Heart left ventricle (tissue), 16 donors: ENCODE measurements at regions not wholly inside any gene's neighbourhood (a gene's known extent, or its start where the extent isn't known, plus 50 kb on each side); places are given as distances from the start of the nearest gene placed in this dataset.

ENCODE experiments used
- ATAC-seq, 4 donors: fragments of 200-7000 bp; cut with Tn5 transposase; one replicate each; pipeline ENCODE4 v1.9.1; 2020 to 2022; ENCODE audit warnings: moderate library complexity in 4 of 4, mild to moderate bottlenecking in 3 of 4, moderate number of reproducible peaks in 1 of 4
- DNase-seq, 5 donors: peaks; one replicate each; pipeline ENCODE4 v3.0.0-alpha.2; 2020
- H3K27ac ChIP-seq, 12 donors: fragments of 200-600 bp; sonication (generic) in 4 of 12; one replicate each; pipeline versions ENCODE4 v1.5.0 to v1.8.0; 2016 to 2022; ENCODE audit warnings: mild to moderate bottlenecking in 2 of 12
- H3K27me3 ChIP-seq, 9 donors: fragments of 200-600 bp; sonication (generic) in 2 of 9; one replicate each; pipeline versions ENCODE4 v1.5.1 to v1.8.0; 2016 to 2022; ENCODE audit warnings: mild to moderate bottlenecking in 3 of 9
- H3K36me3 ChIP-seq, 9 donors: fragments of 200-600 bp; sonication (generic) in 2 of 9; one replicate each; pipeline versions ENCODE4 v1.5.0 to v1.8.0; 2018 to 2022; ENCODE audit warnings: mild to moderate bottlenecking in 2 of 9
- H3K4me1 ChIP-seq, 12 donors: fragments of 200-600 bp; sonication (generic) in 4 of 12; one replicate each; pipeline versions ENCODE4 v1.5.0 to v1.8.0; 2016 to 2022; ENCODE audit warnings: mild to moderate bottlenecking in 3 of 12
- H3K4me3 ChIP-seq, 12 donors: fragments of 200-600 bp; sonication (generic) in 4 of 12; one replicate each; pipeline versions ENCODE4 v1.5.0 to v1.8.0; 2017 to 2022; ENCODE audit warnings: mild to moderate bottlenecking in 9 of 12, moderate library complexity in 4 of 12
- H3K9me3 ChIP-seq, 12 donors: fragments of 200-600 bp; sonication (generic) in 4 of 12; one replicate each; pipeline versions ENCODE4 v1.5.0 to v1.8.0; 2016 to 2022; ENCODE audit warnings: mild to moderate bottlenecking in 1 of 12
- CTCF ChIP-seq, 12 donors: fragments of 200-600 bp; sonication (generic) in 4 of 12; IDR thresholded peaks; one replicate each; pipeline versions ENCODE4 v1.5.0 to v1.8.0; 2018 to 2022; ENCODE audit warnings: antibody characterized with exemption in 12 of 12, mild to moderate bottlenecking in 5 of 12
- POLR2A ChIP-seq, 2 donors: fragments of 450-650 bp; IDR thresholded peaks; one replicate each; pipeline ENCODE4 v1.6.1; 2017; ENCODE audit warnings: antibody characterized with exemption in 2 of 2, mild to moderate bottlenecking in 2 of 2, moderate library complexity in 2 of 2
- WGBS, 4 donors: extraction: QIAGEN DNeasy Blood & Tissue Kit in 2 of 4; methylation state at CpG; one replicate each; pipeline versions ENCODE4 v1.1.5 to v1.1.7; 2013 to 2018; 5-methylcytosine and 5-hydroxymethylcytosine counted together
- intact Hi-C, 10 donors: fragments of 100-400 bp; cut with DNase I; formaldehyde crosslinking; loops; one replicate each; pipeline versions ENCODE4 v1.11.1 to v1.14.2; 2022
- donor health status: ischemic (EF 13 %, LVEDD 7.1; RV severe dilation, severe dysfunction).
- donor health status: healthy with polysubstance abuse.
- donor health status: DM: no; HTN: yes; CAD: no.
- donor health status: DM: no; HTN: no; CAD: no.
- donor health status: ischemic (EF 25% LVEDD 6.9; RV normal size, moderate dysfunction).
- donor health status: ischemic (EF 25% LVEDD 5.7; RV mildly dilated, moderate dysfunction).
- donor health status: healthy.
- donor health status: DM: yes; HTN: yes; CAD: no.
- donor health status: ischemic (EF 35%, LVEDD 5.7; RV mildly dilated, moderate dysfunction).
- donor health status: nonischemic (EF 11% LVEDD 7.7; RV severe dilation, severe dysfunction).
- donor health status: DM: yes; HTN: yes; CAD: no.
- donor health status: PGD.
- donor health status: ischemic (EF 29% LVEDD 5.4; RV normal size, mild dysfunction).
- donor health status: nonischemic (EF 23%, LVEDD 6.1; RV moderate dilation, normal function).

- TF ChIP-seq POLR2A (IDR thresholded peaks at IDR 0.05): no peak
- TF ChIP-seq CTCF (IDR thresholded peaks at IDR 0.05): no peak
- Histone ChIP-seq H3K27me3 (no peaks in the 10 kb centered on the region), H3K27ac (no peak overlapping the region), H3K4me3 (no peak overlapping the region), H3K4me1 (no peaks in the 10 kb centered on the region), H3K36me3 (no peaks in the 10 kb centered on the region), H3K9me3 (peaks cover 0 to 4% (median 0%) of the 10 kb centered on the region in 12 donors)
- DNase-seq (no peak), ATAC-seq (no peak)
- intact Hi-C loops: no loop called here
- WGBS, 4 donors: 93 to 100% (median 96%) methylated on average over 1 of the region's 1 CpG
Observed at GRCh38 chr12:45598761-45599160, 130.7 kb upstream of the ARID2 start.

- DNase-seq (no peak), ATAC-seq (no peak)
- H3K27me3 ChIP-seq: no peaks in the 10 kb centered on the region
- H3K36me3 ChIP-seq: no peaks in the 10 kb centered on the region
- peaks cover 0 to 4% (median 0%) of the 10 kb centered on the region in 12 donors for H3K9me3 ChIP-seq
- intact Hi-C loops: no loop called here
- no peak overlapping the region for H3K27ac ChIP-seq
- H3K4me1 ChIP-seq: no peaks in the 10 kb centered on the region
- WGBS, 4 donors: 69 to 85% (median 77%) methylated on average over 2 of the region's 2 CpGs
- H3K4me3 ChIP-seq: no peak overlapping the region
- TF ChIP-seq CTCF (IDR thresholded peaks at IDR 0.05) (no peak), POLR2A (IDR thresholded peaks at IDR 0.05) (no peak)
Observed at GRCh38 chr12:45599196-45599595, 130.3 kb upstream of the ARID2 start.

- H3K36me3 ChIP-seq: no peaks in the 10 kb centered on the region
- H3K4me1 ChIP-seq: no peaks in the 10 kb centered on the region
- no peak overlapping the region for H3K27ac ChIP-seq
- intact Hi-C loops: no loop called here
- no peak for DNase-seq
- ATAC-seq: no peak
- 82 to 89% (median 85%) methylated on average over 2 of the region's 2 CpGs for whole genome bisulfite sequencing, 4 donors
- TF ChIP-seq POLR2A (IDR thresholded peaks at IDR 0.05) (no peak), CTCF (IDR thresholded peaks at IDR 0.05) (no peak)
- no peak overlapping the region for H3K4me3 ChIP-seq
- peaks cover 0 to 17% (median 4%) of the 10 kb centered on the region in 12 donors for H3K9me3 ChIP-seq
- no peaks in the 10 kb centered on the region for H3K27me3 ChIP-seq
Observed at GRCh38 chr12:45601390-45601789, 128.1 kb upstream of the ARID2 start.

GRCh38 chr12:45601888-45602287, 127.6 kb upstream of the ARID2 start:
- Histone ChIP-seq H3K27me3 (no peaks in the 10 kb centered on the region), H3K36me3 (no peaks in the 10 kb centered on the region), H3K4me3 (no peak overlapping the region), H3K4me1 (no peaks in the 10 kb centered on the region), H3K9me3 (peaks cover 0 to 17% (median 4%) of the 10 kb centered on the region in 12 donors), H3K27ac (no peak overlapping the region)
- 20 to 27% (median 25%) methylated on average over 4 of the region's 4 CpGs for WGBS, 4 donors
- intact Hi-C loops: no loop called here
- no peak for DNase-seq
- ATAC-seq: no peak
- TF ChIP-seq POLR2A (IDR thresholded peaks at IDR 0.05) (no peak), CTCF (IDR thresholded peaks at IDR 0.05) (no peak)
